GM18498 (cell line): ENCODE measurements at regions not wholly inside any gene's neighbourhood (a gene's known extent, or its start where the extent isn't known, plus 50 kb on each side); places are given as distances from the start of the nearest gene placed in this dataset.
"Not testable (repeated sequence)": the region's sequence is repeated elsewhere in the genome, so short reads cannot be mapped to it uniquely, and the experiment has no call there.

Experiments
- ATAC-seq: cut with Tn5 transposase; IDR thresholded peaks from one replicate; pipeline ENCODE4 v1.9.1; 2021; ENCODE audit warnings: mild to moderate bottlenecking, moderate library complexity; ENCODE audit not compliant: unreplicated experiment

DNA sequence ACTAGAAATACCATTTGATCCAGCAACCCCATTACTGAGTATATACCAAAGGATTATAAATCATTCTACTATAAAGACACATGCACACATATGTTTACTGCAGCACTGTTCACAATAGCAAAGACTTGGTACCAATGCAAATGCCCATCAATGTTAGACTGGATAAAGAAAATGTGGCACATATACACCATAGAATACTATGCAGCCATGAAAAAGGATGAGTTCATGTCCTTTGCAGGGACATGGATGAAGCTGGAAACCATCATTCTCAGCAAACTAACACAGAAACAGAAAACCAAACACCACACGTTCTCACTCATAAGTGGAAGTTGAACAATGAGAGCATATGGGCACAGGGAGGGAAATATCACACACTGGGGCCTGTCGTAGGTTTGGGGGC lies 106.0 kb downstream of the SPATA18 start:
- ATAC-seq = not testable (repeated sequence)

DNA sequence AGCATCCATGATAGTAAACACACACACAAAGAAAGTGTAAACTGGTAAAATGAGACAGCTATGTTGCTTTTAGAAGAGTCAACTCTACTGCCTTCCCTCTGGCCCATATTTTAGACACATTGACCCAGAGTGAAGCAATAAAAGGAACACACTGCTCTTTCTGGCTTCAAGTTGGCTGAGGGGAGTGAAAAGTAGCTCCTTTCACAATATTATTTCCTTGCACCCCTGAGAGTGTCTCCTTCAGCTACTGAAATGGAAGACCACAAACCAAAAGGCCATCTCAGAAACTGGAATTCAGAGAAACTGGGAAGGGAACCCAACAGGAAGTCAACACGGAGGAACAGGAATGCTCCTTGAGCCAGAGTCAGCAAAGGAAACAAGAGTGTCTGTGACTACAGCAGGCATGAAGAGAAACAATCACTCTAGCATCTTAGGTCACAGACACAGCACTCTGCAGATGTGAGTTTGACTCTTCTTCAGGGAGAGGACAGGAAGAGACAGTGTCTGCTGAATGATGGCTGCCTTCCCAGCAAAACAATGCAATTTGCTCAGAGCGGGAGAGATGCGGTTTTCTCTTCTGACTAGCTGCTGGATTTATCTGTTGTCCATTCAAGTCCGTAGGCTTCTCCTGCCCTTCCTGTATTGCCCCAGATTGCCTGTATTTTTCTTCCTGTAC lies 106.7 kb downstream of the SPATA18 start:
- no peak for ATAC-seq

DNA sequence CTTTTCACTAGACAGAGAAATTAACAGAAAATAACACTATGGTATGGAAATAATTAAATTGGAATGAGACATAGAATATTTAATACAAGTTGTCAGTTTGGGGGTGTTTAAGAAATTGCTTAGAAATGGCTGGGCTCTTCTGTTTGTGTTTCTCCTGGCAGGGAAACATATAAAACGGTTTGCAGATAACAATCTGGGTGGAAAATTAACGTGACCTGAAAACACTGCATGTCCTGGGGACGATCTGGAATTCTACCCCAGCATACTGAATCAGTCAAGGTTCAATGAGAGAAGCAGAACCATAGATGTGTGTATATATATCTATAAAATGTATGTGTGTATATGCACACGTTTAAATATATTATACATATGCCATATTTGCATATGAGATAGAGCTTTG lies 109.8 kb downstream of the SPATA18 start:
- no peak for ATAC-seq

DNA sequence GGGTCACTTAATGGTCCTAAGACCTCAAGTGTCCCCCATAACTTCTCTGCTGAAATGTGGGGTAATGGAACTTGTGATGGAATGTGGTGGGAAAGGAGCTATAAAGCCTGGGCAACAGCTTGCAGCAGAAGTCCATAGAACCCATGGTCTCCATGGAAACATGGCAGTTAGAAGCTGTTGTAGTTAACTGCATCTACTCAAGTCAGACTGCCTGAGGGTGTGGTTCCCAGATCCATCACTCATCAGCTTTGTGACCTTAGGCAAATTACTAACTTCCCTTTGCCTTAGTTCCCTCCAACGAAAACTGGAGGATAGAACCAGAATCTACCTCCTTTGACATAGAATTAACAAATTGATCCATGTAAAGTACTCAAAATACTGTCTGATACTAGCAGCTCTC lies 113.0 kb downstream of the SPATA18 start:
- ATAC-seq = no peak

DNA sequence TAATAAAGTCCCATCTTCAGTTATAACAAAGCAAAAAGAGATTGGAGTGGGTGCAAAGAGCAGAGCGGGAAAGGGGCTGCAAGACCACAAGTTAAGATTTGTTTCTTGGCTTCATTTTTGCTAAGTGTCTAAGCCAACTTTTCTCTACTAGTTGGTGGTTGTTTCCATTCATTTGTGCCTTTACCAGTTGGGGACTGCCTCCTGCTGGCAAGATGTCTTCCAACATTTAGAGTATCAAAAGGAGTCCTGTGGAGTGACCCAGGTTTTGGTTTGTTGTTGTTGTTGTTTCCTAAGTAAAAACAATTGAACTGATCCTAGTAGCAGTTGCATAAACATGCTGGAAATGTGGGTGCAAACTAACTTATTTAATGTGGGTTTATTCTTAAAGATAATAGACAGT lies 121.1 kb downstream of the SPATA18 start:
- no peak for ATAC-seq

DNA sequence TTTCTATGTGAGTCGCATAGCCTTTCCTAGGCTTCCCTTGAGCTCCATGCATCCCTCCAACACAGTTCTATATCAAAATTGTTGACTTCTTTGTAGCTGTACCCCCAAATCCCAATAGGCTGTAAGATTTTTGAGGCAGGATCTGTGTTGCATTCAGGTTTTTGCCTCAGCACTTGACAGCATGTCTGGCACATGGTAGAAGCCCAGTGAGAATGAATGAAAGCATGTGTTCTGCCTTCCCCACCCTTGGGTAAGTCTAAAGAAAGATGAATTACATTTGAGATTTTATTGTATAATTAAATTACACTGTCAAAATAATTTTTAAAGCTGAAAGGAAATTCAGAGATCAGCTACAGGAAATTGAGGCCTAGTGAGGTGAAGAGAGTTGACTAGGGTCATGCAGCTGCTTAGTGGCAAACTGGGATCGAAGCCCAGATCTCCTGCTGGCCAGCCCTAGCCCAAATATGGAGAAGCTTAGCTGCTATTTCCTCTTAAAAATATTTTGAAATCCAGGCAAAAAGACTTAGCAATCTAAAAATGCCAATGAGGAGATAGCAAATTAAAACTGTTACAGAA lies 122.5 kb downstream of the SPATA18 start:
- ATAC-seq = no peak

DNA sequence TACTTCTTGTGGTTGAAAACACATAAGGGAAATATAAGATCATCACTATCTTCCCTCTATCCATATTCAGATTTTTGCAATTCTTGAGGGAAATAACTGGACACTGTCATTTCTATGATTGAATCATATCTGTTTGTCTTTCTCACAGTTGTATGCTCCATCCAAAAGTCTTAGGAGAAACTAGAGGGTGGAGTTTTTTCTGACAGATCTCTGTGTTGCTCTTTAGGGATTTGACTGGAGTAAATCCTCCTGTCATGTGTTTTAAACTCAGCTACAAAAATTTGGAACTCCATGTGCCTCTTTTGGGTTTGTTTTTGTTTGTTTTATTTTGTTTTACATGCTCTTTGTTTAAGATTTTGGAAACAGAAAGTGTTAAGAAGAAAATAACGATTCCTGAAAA lies 136.5 kb downstream of the SPATA18 start:
- no peak for ATAC-seq

DNA sequence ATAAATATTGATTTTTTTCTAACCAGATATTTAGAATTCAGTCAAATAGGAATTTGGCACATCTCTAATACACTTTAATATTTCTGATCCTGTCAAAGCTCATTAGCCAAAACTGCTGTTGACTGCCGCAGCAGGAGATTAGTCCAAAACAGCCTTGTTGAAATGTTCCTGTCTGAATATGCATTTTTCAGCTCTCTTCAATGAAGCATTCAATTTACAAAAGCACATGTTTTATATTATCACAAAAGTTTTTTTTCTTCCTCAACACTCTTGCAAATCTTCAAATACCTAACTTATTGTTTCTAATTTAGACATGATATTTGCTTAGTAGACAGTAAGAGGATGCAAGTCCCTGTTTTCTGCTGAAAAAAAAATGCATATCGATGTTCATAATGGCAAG lies 140.9 kb downstream of the SPATA18 start:
- no peak for ATAC-seq

DNA sequence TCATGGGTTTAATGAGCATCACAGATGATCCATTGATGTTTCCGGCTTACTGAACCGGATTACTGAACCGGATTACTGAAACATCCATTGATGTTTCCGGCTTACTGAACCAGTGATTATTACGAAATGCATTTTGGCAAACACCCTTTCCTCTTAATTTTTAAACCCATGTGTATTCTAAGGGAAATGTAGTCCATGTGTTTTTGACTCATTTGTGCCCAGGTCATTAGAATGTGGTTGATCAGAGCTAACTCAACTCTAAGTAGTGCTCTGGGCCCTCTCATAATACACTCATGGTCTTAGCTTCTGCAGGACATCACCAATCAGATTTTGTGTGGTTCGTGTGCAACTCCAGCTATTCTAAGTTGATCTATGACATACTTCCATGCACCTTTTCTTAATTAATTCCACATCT lies 141.6 kb downstream of the SPATA18 start:
- ATAC-seq = no peak

DNA sequence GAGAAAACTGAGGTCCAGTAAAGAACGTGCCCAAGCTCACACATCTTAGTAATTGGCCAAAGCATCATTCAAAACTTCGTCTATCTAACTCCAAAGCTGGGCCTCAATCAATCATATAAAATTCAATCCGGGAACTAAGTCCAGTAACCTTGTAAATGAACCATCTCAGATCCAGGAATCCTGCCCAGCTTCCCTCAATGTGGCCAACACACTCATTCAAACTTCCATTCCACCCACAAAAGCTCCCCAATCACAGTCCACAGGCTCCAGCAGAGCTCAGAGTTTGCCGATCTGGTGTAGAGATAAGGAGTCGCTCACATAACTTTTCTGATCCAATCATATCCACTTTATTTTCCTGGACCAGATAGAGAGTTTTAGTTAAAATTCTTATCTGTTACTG lies 144.8 kb downstream of the SPATA18 start:
- no peak for ATAC-seq

DNA sequence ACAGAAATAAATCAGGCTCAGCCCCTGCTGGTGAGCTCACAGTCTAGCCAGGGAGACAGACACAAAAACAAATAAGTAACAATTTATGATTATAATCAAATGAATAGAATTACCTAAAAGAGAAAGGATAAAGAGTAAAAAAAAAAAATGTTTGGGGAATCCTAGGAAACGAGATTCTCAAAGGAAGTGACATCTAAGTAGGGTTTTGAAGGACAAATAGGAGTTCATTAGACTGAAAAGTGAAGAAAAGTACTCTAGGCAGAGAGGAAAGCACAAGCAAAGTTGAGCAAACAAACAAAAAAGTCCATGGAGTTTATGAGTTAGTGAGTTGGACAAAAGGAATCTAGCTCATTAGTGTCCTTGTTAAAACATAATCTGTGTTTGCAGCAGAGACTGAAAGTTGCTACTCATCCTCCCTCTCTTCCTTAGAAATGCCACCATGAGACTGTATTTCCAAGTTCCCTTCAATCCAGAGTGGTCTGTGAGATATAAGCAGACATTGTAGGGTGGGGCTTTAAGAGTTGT lies 145.6 kb downstream of the SPATA18 start:
- no peak for ATAC-seq

DNA sequence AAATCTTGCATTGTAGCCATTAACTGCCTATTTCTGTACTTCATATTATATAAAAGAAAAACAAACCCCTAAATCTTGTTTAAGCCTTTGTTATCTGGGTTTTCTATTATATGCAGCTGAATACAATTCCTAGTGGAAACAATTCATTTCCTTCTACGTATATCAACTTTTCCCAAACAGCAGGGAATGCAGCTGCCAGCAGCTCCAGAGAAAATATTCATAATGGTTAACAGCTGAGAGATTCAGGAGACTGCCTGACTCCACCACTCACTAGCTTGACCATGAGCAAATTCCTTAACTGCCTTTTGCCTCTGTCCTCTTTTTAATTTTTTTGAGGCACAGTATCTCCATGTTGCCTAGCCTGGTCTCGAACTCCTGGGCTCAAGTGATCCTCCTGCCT lies 146.2 kb downstream of the SPATA18 start:
- ATAC-seq = no peak

DNA sequence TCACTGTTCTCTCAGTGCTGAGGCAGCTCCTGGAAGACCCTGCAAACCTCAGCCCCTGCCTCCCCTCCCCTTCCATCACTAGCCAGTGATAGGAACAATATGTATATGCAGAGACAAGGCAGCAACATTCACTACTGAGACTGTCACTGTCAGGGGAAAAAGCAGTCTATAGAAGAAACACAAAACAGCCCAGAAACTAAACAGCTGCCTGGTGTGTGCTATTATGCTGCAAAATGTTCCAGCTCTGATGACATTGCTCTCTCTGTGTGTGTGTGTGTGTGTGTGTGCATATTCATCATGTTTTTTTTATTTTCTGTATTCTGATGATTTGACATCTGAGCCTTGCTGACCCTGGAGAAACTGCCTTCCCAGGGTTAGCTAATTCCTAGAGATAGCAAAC lies 147.2 kb downstream of the SPATA18 start:
- ATAC-seq = no peak

DNA sequence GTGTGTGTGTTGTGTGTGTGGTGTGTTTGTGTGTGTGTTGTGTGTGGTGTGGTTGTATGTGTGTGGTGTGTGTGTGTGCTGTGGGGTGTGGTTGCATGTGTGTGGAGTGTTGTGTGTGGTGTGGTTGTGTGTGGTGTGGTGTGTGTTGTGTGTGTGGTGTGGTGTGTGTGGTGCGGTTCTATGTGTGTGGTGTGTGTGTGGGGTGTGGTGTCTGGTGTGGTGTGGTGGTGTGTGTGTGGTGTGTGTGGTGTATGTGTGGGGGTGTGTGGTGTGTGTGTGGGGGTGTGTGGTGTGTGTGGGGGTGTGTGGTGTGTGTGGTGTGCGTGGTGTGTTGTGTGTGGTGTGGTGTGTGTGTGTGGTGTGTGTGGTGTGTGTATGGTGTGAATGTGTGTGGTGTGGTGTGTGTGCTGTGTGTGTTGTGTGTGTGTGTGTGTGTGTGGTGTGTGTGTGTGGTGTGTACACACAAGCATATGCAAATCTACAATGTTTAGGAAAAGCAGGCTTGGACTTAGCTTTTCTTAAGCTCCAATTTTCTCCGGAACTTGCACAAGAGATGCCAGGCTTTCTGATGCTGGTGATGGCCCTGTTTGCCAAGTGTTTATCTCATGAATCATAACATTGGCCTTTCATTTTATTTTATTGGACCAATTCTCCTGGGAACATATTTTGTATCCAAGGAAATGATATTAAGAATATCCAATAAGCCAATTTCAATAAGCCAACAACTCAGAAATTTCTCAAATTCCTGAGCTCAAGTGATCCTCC lies 148.7 kb downstream of the SPATA18 start:
- no peak for ATAC-seq

DNA sequence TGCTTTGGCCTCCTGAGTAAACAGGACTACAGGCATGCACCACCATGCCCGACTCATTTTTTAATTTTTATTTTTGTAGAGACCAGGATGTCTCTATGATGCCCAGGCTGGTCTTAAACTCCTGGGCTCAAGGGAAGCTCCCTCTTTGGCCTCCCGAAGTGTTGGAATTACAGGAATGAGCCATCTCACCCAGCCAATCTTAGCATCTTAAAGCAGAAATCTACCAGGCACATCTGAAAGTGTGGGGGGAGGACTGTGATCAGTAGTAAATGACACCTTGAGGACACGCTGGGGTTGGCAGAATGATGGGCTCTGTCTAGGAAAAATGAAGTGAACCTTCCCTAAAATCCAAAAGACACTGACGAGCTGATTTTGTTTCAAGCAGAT lies 149.2 kb downstream of the SPATA18 start:
- ATAC-seq = no peak

DNA sequence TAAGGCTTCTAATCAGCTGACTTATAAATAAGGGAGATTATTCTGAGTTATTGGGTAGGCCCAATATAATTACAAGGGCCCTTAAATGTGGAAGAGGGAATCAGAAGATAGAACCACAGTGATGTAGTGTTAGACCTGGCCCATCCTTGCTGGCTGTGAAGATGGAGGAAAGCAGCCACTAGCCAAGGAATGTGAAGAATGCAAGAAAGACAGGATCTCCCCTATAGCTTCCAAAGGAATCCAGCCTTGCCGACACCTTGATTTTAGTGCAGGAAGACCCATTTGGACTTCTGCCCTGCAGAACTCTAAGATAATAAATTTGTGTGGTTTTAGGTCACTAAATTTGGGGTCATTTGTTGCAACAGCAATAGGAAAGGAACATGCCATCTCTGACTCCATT lies 150.6 kb downstream of the SPATA18 start:
- ATAC-seq = no peak

DNA sequence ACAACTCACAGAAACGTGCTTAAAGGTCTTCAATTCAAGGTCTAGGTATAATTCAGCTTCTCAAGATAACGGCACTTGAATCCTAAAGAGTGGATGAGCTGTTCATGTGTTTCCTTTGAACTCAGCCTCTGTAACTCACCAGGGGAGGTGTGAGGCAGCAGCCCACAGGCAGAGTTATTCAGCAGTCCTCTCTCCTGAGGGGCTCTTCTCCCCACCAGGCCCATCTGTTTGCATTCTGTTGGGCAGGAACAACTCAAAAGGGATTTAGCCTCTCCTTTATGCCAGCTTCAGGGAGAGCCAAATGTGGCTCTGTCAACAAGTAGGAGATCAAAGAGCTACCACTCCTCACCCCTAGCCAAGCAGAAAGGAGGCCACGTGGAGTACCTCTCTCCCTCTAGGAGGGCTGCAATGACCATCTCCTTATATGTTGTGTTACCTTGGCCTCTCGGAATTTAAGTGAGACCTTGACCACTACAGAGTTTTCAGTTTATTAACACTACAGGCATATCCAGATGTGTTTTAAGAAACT lies 151.2 kb downstream of the SPATA18 start:
- ATAC-seq = no peak

DNA sequence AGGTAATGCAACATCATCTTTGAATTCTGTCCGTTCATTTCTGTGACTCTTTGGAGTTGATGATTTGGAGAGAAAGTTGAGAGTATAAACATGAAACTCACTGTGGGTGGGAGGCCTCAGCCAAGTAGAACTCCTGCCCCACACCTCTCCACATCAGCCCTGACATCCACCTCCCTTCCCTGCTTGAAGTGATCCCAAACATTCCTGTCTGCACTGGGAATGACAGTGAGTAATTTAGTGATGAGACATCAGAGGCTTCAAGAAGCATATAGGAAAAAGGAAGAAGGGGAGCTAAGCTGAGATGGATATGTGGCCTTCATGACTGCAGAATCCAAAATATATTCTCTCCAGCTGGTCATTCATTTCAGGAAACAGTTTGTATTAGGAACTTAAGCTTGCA lies 151.8 kb downstream of the SPATA18 start:
- no peak for ATAC-seq

DNA sequence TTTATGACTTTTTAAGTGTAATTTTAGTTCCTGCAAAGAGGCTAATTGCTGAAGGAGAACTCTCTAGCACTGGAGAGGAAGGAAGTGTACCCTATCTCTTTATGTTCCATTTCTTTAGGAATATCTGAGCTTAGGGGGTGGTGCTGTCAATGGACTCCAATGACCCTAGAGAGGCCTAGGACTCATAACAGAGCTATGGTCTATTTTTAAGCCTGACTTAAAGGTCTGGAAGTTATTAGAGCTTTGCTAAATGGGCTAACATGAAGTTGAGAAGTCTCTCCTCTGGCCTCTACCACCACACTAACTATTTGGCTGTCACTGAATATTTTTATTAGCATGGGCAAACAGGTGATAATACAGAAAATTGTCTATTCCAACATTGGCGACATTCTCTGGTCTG lies 152.2 kb downstream of the SPATA18 start:
- ATAC-seq = no peak

DNA sequence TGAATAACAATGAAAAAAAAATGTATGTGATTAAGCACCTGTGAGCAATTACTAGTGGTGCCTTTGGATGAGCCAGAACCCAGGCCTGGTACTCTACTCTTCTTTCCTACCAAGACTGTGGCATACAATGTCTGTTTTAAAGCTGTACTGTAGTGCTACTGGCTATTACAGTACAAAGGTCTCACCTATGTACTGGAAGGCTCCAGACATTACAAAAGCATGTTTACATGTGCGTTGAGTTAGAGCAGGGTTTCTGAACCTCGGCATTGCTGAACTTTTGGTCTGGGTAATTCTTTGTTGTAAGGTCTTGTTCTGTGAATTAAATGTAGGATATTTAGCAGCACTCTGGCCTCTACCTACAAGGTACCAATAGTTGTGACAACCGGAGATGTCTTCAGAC lies 153.8 kb downstream of the SPATA18 start:
- no peak for ATAC-seq

DNA sequence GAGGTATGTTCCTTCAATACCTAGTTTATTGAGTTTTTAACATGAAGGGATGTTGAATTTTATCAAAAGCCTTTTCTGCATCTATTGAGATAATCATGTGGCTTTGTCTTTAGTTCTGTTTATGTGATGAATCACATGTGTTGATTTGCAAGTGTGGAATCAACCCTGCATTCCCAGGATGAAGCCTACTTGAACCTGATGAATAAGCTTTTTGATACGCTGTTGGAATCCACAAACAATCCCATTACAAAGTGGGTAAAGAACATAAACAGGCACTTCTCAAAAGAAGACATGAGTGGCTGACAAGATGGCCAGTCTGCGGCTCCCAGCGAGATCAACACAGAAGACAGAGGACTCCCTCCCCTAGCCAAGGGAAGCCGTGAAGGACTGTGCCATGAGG lies 156.0 kb downstream of the SPATA18 start:
- ATAC-seq = not testable (repeated sequence)

DNA sequence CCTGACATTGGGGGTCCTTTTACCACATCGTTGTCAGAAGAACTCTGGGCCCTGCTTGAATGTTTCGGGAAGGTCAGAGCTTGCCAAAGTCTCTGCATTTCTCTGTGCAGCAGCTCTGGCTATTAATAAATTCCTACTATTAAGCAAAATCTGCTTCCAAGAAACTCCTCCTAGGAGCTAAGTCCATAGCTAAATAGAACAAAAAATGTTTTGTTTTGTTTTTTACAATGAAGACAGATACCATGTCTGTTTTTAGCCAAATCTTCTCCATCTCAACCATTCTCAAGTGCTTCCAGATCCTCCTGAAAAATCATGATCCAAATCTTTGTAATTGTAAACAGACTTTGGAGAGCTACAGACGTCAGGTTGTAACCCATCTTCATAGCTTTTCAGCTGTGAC lies 161.6 kb downstream of the SPATA18 start:
- ATAC-seq = no peak
